Thyroid gland (tissue), 4 donors: ENCODE measurements at regions not wholly inside any gene's neighbourhood (a gene's known extent, or its start where the extent isn't known, plus 50 kb on each side); places are given as distances from the start of the nearest gene placed in this dataset.

Experiments
- DNase-seq, 2 donors: peaks; one replicate each; pipeline ENCODE4 v3.0.0-alpha.2; 2019
- H3K27ac ChIP-seq, 3 donors: fragments of 200-600 bp; sonication (generic); 1 replicate in 2 of 3; 2 replicates in 1 of 3; pipeline ENCODE4 v1.5.1; 2016 to 2019; ENCODE audit warnings: mild to moderate bottlenecking in 1 of 3, moderate library complexity in 1 of 3
- H3K27me3 ChIP-seq: fragments of 200-600 bp; sonication (generic); one replicate; pipeline ENCODE4 v1.5.1; 2019
- H3K36me3 ChIP-seq, 2 donors: fragments of 200-600 bp; sonication (generic); one replicate each; pipeline ENCODE4 v1.5.1; 2016 to 2019
- H3K4me1 ChIP-seq, 2 donors: fragments of 200-600 bp; sonication (generic); one replicate each; pipeline ENCODE4 v1.5.1; 2017 to 2019
- H3K4me3 ChIP-seq, 3 donors: fragments of 200-600 bp; sonication (generic); replicated peaks in 1 of 3; 1 replicate in 2 of 3; 2 replicates in 1 of 3; pipeline ENCODE4 v1.5.1; 2016; ENCODE audit warnings: mild to moderate bottlenecking in 1 of 3
- H3K9me3 ChIP-seq: fragments of 200-600 bp; sonication (generic); one replicate; pipeline ENCODE4 v1.5.1; 2017
- CTCF ChIP-seq, 6 experiments: fragments of 200-600 bp in 3 of 6; fragments of 450-650 bp in 3 of 6; sonication (generic) in 3 of 6; IDR thresholded peaks; one replicate each; pipeline ENCODE4 v1.5.1; 2016 to 2019; ENCODE audit warnings: antibody characterized with exemption in 6 of 6, mild to moderate bottlenecking in 2 of 6, inconsistent platforms in 1 of 6, moderate library complexity in 1 of 6
- POLR2A ChIP-seq, 2 donors: fragments of 450-650 bp; IDR thresholded peaks; one replicate each; pipeline ENCODE4 v1.6.1; 2017; ENCODE audit warnings: antibody characterized with exemption in 2 of 2, mild to moderate bottlenecking in 2 of 2, moderate library complexity in 1 of 2
- WGBS, 2 donors: methylation state at CpG; one replicate each; pipeline ENCODE4 v1.1.5; 2017; 5-methylcytosine and 5-hydroxymethylcytosine counted together
- intact Hi-C: fragments of 100-400 bp; cut with DNase I; formaldehyde crosslinking; loops from one replicate; pipeline ENCODE4 v1.15.1; 2023

DNA sequence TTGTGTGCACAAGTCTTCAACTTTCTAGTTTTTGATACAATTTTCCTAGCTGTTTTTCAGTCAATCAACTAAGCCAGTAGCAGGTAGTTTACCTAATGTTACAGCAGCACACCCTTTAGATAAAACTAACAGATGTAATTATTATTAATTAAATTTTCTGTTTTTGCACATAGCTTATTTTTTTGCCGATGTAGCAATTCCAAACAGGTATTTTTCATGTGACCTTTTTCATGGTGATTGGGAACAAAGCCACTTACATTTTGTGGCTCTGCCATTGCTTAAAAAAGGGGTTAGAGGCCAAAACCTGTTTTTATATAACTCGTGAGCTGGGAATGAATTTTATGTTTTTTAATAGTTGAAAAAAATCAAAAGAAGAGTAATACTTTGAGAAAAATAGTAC, 724.5 kb downstream of the FAM181B start:
- no peak for TF ChIP-seq POLR2A (IDR thresholded peaks at IDR 0.05)
- no peak for TF ChIP-seq CTCF (IDR thresholded peaks at IDR 0.05)
- Histone ChIP-seq H3K4me3 (no peak overlapping the region), H3K36me3 (no peaks in the 10 kb centered on the region), H3K9me3 (no peaks in the 10 kb centered on the region), H3K27me3 (no peaks in the 10 kb centered on the region), H3K27ac (no peak overlapping the region), H3K4me1 (no peaks in the 10 kb centered on the region)
- no peak for DNase-seq
- intact Hi-C loops, result no loop called here
- 89% methylated on average over 2 of the region's 2 CpGs for WGBS, 2 donors

GRCh38 chr11:82007521-82007920, 726.1 kb downstream of the FAM181B start:
- no peak for DNase-seq
- Histone ChIP-seq H3K36me3 (no peaks in the 10 kb centered on the region), H3K4me1 (no peaks in the 10 kb centered on the region), H3K27me3 (no peaks in the 10 kb centered on the region), H3K27ac (no peak overlapping the region), H3K9me3 (no peaks in the 10 kb centered on the region), H3K4me3 (no peak overlapping the region)
- TF ChIP-seq POLR2A (IDR thresholded peaks at IDR 0.05) (no peak), CTCF (IDR thresholded peaks at IDR 0.05) (no peak)
- intact Hi-C loops, result no loop called here
- 74 to 75% methylated on average over 6 of the region's 6 CpGs for WGBS, 2 donors

GRCh38 chr11:82004537-82005213, 729.0 kb downstream of the FAM181B start:
- Histone ChIP-seq H3K4me3 (no peak overlapping the region), H3K36me3 (no peaks in the 10 kb centered on the region), H3K9me3 (no peaks in the 10 kb centered on the region), H3K4me1 (no peaks in the 10 kb centered on the region), H3K27me3 (no peaks in the 10 kb centered on the region), H3K27ac (no peak overlapping the region)
- DNase-seq, result no peak
- 80 to 84% methylated on average over 4 of the region's 4 CpGs for WGBS, 2 donors
- TF ChIP-seq CTCF (IDR thresholded peaks at IDR 0.05) (no peak), POLR2A (IDR thresholded peaks at IDR 0.05) (no peak)
- intact Hi-C loops, result no loop called here

- no peaks in the 10 kb centered on the region for H3K9me3 ChIP-seq
- intact Hi-C loops, result no loop called here
- H3K4me1 ChIP-seq, result no peaks in the 10 kb centered on the region
- H3K27me3 ChIP-seq, result no peaks in the 10 kb centered on the region
- 66 to 67% methylated on average over 7 of the region's 7 CpGs for WGBS, 2 donors
- TF ChIP-seq CTCF (IDR thresholded peaks at IDR 0.05), result no peak
- no peak for TF ChIP-seq POLR2A (IDR thresholded peaks at IDR 0.05)
- no peak overlapping the region for H3K4me3 ChIP-seq
- DNase-seq, result no peak
- H3K36me3 ChIP-seq, result no peaks in the 10 kb centered on the region
- no peak overlapping the region for H3K27ac ChIP-seq
Observed at GRCh38 chr11:82003671-82004515, 729.8 kb downstream of the FAM181B start.

GRCh38 chr11:82003024-82003423, 730.6 kb downstream of the FAM181B start:
- no peaks in the 10 kb centered on the region for H3K36me3 ChIP-seq
- no peaks in the 10 kb centered on the region for H3K9me3 ChIP-seq
- intact Hi-C loops, result no loop called here
- no peak for DNase-seq
- H3K27me3 ChIP-seq, result no peaks in the 10 kb centered on the region
- no peaks in the 10 kb centered on the region for H3K4me1 ChIP-seq
- WGBS, 2 donors, result 72 to 85% methylated on average over 8 of the region's 8 CpGs
- no peak for TF ChIP-seq CTCF (IDR thresholded peaks at IDR 0.05)
- TF ChIP-seq POLR2A (IDR thresholded peaks at IDR 0.05), result no peak
- no peak overlapping the region for H3K4me3 ChIP-seq
- no peak overlapping the region for H3K27ac ChIP-seq
